Astrocyte of the spinal cord (primary cell): ENCODE measurements at regions not wholly inside any gene's neighbourhood (a gene's known extent, or its start where the extent isn't known, plus 50 kb on each side); places are given as distances from the start of the nearest gene placed in this dataset.

Experiments
- DNase-seq: peaks from one replicate; pipeline ENCODE4 v3.0.0; 2011; ENCODE audit warnings: low read depth, low spot score
- H3K4me3 ChIP-seq: 2 replicates; pipeline ENCODE4 v1.5.1; 2011; ENCODE audit warnings: low read depth, mild to moderate bottlenecking, low read length, moderate library complexity
- CTCF ChIP-seq: IDR thresholded peaks from 2 replicates; pipeline ENCODE4 v1.5.1; 2012; ENCODE audit warnings: low read depth, mild to moderate bottlenecking, low read length, inconsistent platforms
- in situ Hi-C: cut with HindIII; loops from 2 replicates; pipeline ENCODE4 v1.10.0; 2017; ENCODE audit warnings: low sequenced_read_pairs

- in situ Hi-C loops: no loop called here
- no peak overlapping the region for H3K4me3 ChIP-seq
- DNase-seq: no peak
- TF ChIP-seq CTCF: no peak
Measured at GRCh38 chr5:124438903-124439281, 307.5 kb downstream of the ZNF608 start.

GRCh38 chr5:124438026-124438902 is 308.2 kb downstream of the ZNF608 start:
- no peak overlapping the region for H3K4me3 ChIP-seq
- in situ Hi-C loops: no loop called here
- TF ChIP-seq CTCF: no peak
- DNase-seq: no peak

- peak; percentile 48 for DNase-seq
- in situ Hi-C loops: no loop called here
- H3K4me3 ChIP-seq: no peak overlapping the region
- TF ChIP-seq CTCF: no peak
Measured at GRCh38 chr5:124436294-124436693, 310.1 kb downstream of the ZNF608 start.

- in situ Hi-C loops: no loop called here
- DNase-seq: no peak
- no peak overlapping the region for H3K4me3 ChIP-seq
- TF ChIP-seq CTCF: no peak
Measured at GRCh38 chr5:124433170-124433569, 313.3 kb downstream of the ZNF608 start.

GRCh38 chr5:124421584-124421983 is 324.9 kb downstream of the ZNF608 start:
- TF ChIP-seq CTCF: no peak

GRCh38 chr5:124420952-124421351 is 325.5 kb downstream of the ZNF608 start:
- TF ChIP-seq CTCF: no peak
- in situ Hi-C loops: no loop called here
- no peak overlapping the region for H3K4me3 ChIP-seq
- DNase-seq: no peak

More at GRCh38 chr5:124421584-124421983, 324.9 kb downstream of the ZNF608 start:
- no peak for DNase-seq
- no peak overlapping the region for H3K4me3 ChIP-seq
- in situ Hi-C loops: no loop called here
